ENCODE measurements at regions not wholly inside any gene's neighbourhood (a gene's known extent, or its start where the extent isn't known, plus 50 kb on each side); places are given as distances from the start of the nearest gene placed in this dataset.

DNA sequence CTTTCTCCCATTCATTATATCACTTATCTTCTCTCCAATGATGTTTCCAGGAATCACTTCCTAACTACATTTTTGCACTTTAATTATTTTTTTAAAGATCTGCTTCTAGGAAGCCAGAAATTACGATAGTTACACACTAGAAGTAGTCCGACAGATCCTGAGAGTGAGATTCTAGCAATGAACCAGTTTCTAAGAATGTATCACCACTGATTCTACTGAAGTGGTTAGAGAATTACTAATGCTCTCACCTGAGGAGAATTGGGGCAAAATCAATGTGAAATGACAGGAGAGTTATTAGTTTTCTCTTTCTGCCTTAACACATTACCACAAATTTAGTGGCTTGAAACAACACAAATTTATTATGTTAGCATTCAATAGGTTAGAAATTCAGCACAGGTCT lies 241.2 kb downstream of the CASP12 start:
- no peak for DNase-seq (ENCODE audit: low read depth in 2 of 2)
- TF ChIP-seq, protein P1, sequence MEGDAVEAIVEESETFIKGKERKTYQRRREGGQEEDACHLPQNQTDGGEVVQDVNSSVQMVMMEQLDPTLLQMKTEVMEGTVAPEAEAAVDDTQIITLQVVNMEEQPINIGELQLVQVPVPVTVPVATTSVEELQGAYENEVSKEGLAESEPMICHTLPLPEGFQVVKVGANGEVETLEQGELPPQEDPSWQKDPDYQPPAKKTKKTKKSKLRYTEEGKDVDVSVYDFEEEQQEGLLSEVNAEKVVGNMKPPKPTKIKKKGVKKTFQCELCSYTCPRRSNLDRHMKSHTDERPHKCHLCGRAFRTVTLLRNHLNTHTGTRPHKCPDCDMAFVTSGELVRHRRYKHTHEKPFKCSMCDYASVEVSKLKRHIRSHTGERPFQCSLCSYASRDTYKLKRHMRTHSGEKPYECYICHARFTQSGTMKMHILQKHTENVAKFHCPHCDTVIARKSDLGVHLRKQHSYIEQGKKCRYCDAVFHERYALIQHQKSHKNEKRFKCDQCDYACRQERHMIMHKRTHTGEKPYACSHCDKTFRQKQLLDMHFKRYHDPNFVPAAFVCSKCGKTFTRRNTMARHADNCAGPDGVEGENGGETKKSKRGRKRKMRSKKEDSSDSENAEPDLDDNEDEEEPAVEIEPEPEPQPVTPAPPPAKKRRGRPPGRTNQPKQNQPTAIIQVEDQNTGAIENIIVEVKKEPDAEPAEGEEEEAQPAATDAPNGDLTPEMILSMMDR (IDR thresholded peaks at IDR 0.05; ENCODE audit: low read depth, low read length): no peak
- H3K4me3 ChIP-seq (replicated peaks in 1 of 2; ENCODE audit: low read depth in 2 of 2, low read length in 2 of 2): no peak overlapping the region

DNA sequence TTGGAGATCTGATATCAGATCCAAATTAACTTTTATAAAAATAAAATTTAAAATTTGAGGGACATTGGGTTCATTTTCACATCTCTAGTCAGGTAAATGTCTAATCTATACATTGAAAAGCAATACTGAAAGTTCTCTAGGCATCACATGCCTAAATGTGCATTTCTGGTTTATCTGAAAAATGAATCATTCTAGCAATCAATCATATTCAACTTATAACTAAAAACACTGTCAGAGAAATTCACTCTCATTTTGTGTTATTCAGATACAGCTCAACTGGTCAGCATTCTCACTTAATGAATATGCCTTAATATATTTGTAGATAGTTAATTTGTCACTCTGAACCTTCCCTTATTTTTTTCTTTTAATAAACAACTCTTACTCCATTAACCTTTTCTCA lies 243.2 kb downstream of the CASP12 start:
- H3K4me3 ChIP-seq (replicated peaks in 1 of 2; ENCODE audit: low read depth in 2 of 2, low read length in 2 of 2): no peak overlapping the region
- DNase-seq (ENCODE audit: low read depth in 2 of 2): no peak

DNA sequence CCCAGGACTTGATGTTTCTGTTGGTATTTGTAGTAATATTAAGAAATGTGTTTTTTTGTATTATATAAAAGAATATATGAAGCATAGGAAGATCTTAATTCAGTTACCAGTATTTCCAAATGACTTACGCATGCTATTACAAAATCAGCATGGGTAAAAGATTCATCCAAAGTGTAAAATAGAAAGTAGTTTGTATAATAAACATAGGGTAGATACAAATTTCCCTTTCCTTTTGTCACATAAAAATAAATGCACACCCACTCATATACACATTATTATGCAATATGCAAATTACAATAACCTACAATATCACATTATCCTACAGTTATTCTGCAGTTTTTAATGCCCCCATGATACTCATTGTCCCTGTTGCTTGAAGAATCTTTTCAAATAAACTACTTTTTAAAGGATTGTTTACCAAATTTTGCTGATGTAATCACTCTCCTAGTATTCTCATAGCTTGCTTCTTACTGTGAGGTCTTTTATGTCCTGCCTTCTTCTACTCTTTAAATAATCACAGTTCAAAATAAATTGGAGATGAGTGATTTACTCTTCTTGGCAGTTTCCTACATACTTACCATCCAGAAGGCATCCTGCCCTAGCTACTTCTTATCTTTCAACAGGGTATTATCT lies 244.0 kb downstream of the CASP12 start:
- TF ChIP-seq, protein P1 (IDR thresholded peaks at IDR 0.05; ENCODE audit: low read depth, low read length): no peak
- DNase-seq (ENCODE audit: low read depth in 2 of 2): no peak
- no peak overlapping the region for H3K4me3 ChIP-seq (replicated peaks in 1 of 2; ENCODE audit: low read depth in 2 of 2, low read length in 2 of 2)

More for the DNA sequence above, 243.2 kb downstream of the CASP12 start:
- TF ChIP-seq, protein P1 (IDR thresholded peaks at IDR 0.05; ENCODE audit: low read depth, low read length): no peak

DNA sequence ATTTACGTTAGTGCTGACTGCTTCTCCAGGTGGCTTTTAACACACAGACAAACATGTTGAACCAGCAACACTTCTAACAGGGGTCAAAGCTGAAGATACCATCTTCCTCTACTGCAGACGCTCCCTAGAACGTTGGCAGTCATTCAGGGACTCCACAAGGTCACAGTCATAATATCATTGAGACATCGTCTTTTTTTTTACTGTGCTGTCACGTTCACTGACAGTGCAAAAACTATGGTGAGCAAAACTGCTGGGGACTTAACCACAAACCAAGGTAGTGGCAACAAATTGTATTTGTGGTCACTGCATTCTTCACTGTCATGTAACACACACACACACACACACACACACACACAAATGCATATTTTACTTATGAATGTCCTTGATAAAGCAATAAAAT lies 244.9 kb downstream of the CASP12 start:
- TF ChIP-seq, protein P1 (IDR thresholded peaks at IDR 0.05; ENCODE audit: low read depth, low read length): no peak
- peak; percentile 27 to 44 for DNase-seq (ENCODE audit: low read depth in 2 of 2)
- no peak overlapping the region for H3K4me3 ChIP-seq (replicated peaks in 1 of 2; ENCODE audit: low read depth in 2 of 2, low read length in 2 of 2)

DNA sequence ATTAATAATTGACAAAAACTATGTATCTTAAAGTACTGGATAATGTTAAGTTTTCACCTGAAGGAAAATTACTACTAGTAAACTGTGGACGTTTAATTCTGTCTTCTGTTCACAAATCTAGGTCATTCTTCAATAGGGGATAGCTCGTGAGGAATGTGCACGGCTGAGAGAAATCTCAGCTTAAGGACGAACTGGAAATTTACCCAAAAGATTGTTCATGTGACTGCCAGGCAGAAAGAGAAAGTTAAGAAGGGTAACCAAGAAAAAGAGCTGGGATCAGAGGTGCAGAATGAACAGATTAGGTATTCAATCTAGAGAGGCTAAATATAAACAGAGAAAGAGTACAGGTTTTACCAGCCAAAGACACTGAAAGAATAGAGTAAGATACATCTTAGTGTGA lies 245.3 kb downstream of the CASP12 start:
- H3K4me3 ChIP-seq (replicated peaks in 1 of 2; ENCODE audit: low read depth in 2 of 2, low read length in 2 of 2): no peak overlapping the region
- DNase-seq (ENCODE audit: low read depth in 2 of 2): peak in 1 of 2 donors; percentile 29
- TF ChIP-seq, protein P1 (IDR thresholded peaks at IDR 0.05; ENCODE audit: low read depth, low read length): no peak

DNA sequence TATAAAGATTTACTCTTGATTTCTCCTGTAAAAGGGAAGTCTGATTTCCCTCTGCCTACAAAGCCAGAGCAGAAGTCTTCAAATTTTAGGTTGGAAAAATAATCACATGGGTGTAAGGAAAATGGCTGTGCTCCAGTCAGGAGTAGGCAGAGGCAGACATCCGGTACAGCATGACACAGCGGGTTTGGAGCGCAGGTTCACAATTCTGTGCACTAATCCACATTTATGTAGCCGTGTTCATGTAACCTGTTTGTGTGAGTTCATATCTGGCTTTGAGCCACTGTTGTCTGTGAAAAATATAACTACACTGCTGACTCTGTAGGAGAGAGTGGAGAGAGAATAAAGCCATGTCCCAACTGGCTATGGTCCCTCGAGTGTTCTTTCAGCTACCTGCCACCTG lies 248.0 kb downstream of the CASP12 start:
- TF ChIP-seq, protein P1 (IDR thresholded peaks at IDR 0.05; ENCODE audit: low read depth, low read length): no peak
- H3K4me3 ChIP-seq (replicated peaks in 1 of 2; ENCODE audit: low read depth in 2 of 2, low read length in 2 of 2): no peak overlapping the region
- DNase-seq (ENCODE audit: low read depth in 2 of 2): no peak

DNA sequence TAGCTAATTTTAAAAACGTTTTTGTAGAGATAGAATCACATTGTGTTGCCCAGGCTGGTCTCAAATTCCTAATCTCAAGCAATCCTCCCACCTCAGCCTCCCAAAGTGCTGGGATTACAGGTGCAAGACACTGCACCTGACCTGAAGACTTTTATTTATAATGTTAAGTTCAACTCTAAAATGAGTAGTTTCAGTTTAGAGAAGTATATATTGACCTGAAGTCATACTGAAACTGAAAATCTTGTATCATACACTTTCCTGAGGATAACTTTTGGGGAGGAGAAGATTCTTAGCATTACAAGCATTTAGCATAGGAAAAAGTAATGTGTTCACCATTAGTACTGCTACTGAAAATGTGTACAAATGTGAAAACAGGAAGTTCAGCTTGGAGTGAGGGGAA lies 249.3 kb downstream of the CASP12 start:
- no peak for DNase-seq (ENCODE audit: low read depth in 2 of 2)
- TF ChIP-seq, protein P1 (IDR thresholded peaks at IDR 0.05; ENCODE audit: low read depth, low read length): no peak
- no peak overlapping the region for H3K4me3 ChIP-seq (replicated peaks in 1 of 2; ENCODE audit: low read depth in 2 of 2, low read length in 2 of 2)
